ENCODE measurements at regions not wholly inside any gene's neighbourhood (a gene's known extent, or its start where the extent isn't known, plus 50 kb on each side); places are given as distances from the start of the nearest gene placed in this dataset.
"Not testable (repeated sequence)": the region's sequence is repeated elsewhere in the genome, so short reads cannot be mapped to it uniquely, and the experiment has no call there.

DNA sequence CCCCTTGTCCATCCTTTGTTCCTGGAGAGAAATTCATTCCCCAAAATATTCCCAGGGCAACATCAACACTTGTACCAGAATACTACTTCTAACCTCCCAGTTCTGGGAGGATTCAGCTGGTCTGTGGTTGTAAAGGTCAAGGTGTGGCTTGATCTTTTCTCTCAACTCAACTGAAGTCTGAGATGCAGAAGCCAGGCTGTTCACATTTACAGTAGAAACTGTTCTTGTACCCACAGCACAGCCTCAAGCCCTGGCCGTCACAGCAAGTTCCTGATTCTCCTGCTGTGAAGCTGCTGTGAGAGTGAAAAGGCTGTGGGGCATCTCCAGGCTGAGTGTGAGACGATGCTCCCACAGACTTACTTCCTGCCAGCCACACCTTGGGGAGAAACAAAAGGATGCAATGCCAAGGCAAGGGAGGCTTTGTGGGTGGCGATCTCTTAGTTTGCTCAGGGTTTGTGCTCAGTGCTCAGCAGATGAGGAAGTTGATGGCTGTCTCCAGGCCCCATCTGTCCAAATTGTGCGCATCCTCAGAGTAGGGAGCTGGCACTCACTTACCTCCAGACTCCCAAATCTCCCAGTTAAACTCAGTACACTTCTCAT is 143.9 kb upstream of the FOXA2 start:
- no peaks in the 10 kb centered on the region for H3K9me3 ChIP-seq
- intact Hi-C loops (cut with DNase I): no loop called here
- no peak for DNase-seq

DNA sequence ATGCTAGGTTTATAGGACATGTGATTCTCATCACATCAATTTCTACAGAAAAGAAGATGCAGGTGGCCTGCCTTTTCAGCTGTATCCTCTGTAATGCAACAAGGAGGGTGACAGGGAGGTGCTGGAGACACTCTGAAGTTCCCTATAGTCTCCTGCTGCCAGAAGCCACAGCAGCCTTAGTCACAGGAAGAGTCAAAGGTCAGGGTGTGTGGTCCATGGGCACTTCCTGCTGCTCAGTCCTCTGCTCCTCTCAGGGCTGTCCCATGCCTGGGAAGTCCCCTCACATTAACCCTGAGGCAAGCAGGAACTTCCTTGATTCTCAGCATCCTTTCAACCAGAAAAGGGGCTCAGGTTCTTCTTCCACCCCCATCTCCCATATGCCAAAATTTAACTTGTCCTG is 144.8 kb upstream of the FOXA2 start:
- H3K36me3 ChIP-seq: no peaks in the 10 kb centered on the region
- H3K4me1 ChIP-seq: no peaks in the 10 kb centered on the region
- intact Hi-C loops (cut with DNase I): no loop called here
- DNase-seq: no peak
- H3K9me3 ChIP-seq: no peaks in the 10 kb centered on the region
- H3K4me3 ChIP-seq: no peak overlapping the region
- H3K27me3 ChIP-seq (ENCODE audit: low read depth): no peaks in the 10 kb centered on the region
- TF ChIP-seq, protein P1, sequence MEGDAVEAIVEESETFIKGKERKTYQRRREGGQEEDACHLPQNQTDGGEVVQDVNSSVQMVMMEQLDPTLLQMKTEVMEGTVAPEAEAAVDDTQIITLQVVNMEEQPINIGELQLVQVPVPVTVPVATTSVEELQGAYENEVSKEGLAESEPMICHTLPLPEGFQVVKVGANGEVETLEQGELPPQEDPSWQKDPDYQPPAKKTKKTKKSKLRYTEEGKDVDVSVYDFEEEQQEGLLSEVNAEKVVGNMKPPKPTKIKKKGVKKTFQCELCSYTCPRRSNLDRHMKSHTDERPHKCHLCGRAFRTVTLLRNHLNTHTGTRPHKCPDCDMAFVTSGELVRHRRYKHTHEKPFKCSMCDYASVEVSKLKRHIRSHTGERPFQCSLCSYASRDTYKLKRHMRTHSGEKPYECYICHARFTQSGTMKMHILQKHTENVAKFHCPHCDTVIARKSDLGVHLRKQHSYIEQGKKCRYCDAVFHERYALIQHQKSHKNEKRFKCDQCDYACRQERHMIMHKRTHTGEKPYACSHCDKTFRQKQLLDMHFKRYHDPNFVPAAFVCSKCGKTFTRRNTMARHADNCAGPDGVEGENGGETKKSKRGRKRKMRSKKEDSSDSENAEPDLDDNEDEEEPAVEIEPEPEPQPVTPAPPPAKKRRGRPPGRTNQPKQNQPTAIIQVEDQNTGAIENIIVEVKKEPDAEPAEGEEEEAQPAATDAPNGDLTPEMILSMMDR (IDR thresholded peaks at IDR 0.05): no peak
- ATAC-seq: peak in 1 of 2 donors; percentile 66
- no peak overlapping the region for H3K27ac ChIP-seq

More for the DNA sequence above, 143.9 kb upstream of the FOXA2 start:
- Histone ChIP-seq H3K4me3 (no peak overlapping the region), H3K27ac (no peak overlapping the region), H3K27me3 (ENCODE audit: low read depth) (no peaks in the 10 kb centered on the region), H3K4me1 (no peaks in the 10 kb centered on the region), H3K36me3 (no peaks in the 10 kb centered on the region)
- TF ChIP-seq, protein P1 (IDR thresholded peaks at IDR 0.05): no peak
- ATAC-seq: no peak

DNA sequence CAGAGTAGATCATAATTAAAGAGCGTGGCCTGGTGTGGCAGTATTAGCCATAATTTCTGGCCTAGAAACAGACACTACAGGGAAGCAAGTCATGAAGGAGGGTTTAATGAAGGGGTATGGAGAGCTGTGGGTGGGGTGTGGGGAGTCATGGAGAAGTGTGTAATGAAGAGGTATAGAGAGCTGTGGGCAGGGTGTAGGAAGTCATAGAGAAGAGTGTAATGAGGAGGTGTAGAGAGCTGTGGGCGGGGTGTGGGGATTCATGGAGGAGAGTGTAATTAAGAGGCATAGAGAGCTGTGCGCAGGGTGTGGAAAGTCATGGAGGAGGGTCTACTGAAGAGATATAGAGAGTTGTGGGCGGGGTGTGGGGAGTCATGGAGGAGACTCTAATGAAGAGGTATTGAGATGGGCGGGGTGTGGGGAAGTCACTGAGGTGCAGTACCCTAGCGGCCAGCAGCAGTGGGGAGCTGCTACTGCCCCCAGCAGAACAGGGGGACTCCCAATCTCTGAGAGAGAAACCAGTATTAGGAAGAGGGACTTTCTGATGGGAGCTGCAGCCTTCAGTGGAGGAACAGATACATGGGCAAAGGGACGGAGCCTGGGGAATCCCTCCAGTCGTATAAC is 145.4 kb upstream of the FOXA2 start:
- no peaks in the 10 kb centered on the region for H3K9me3 ChIP-seq
- ATAC-seq (peak in 1 of 2 donors; percentile 35), DNase-seq (no peak)
- no peaks in the 10 kb centered on the region for H3K27me3 ChIP-seq (ENCODE audit: low read depth)
- TF ChIP-seq, protein P1 (IDR thresholded peaks at IDR 0.05): no peak
- no peaks in the 10 kb centered on the region for H3K4me1 ChIP-seq
- no peak overlapping the region for H3K4me3 ChIP-seq
- intact Hi-C loops (cut with DNase I): no loop called here
- H3K36me3 ChIP-seq: no peaks in the 10 kb centered on the region
- H3K27ac ChIP-seq: no peak overlapping the region

DNA sequence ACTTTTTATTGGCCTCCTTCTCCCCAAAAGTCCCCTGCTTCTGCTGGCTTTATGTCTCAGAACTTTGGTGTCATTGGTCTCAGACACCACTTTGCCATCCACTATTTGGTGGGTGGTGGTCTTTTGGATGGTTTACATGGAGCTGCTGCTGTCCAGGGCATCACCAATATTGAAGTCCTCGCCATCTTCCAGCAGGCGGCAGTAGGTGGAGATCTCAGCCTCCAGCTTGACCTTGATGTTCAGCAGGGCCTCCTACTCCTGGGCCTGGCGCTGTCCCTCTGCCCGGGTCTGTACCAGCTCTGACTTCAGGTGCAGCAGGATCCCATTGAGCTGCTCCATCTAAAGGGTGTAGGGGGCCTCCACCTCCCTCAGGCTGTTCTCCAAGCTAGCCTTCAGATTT is 148.4 kb upstream of the FOXA2 start:
- intact Hi-C loops (cut with DNase I): no loop called here
- DNase-seq: no peak

DNA sequence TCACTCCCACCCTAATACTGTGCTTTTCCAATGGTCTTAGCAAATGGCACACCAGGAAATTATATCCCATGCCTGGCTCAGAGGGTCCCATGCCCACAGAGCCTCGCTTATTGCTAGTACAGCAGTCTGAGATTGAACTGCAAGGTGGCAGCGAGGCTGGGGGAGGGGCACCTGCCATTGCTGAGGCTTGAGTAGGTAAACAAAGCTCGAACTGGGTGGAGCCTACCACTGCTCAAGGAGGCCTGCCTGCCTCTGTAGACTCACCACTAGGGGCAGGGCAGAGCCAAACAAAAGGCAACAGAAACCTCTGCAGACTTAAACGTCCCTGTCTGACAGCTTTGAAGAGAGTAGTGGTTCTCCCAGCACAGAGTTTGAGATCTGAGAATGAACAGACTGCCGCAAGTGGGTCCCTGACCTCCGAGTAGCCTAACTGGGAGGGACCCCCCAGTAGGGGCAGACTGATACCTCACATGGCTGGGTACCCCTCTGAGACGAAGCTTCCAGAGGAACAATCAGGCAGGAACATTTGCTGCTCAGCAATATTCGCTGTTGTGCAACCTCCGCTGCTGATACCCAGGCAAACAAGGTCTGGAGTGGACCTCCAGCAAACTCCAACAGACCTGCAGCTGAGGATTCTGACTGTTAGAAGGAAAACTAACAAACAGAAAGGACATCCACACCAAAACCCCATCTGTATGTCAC is 150.7 kb upstream of the FOXA2 start:
- H3K36me3 ChIP-seq; ATAC-seq; H3K4me3 ChIP-seq; H3K9me3 ChIP-seq; DNase-seq; H3K27me3 ChIP-seq (ENCODE audit: low read depth); H3K4me1 ChIP-seq; intact Hi-C loops (cut with DNase I); H3K27ac ChIP-seq: not testable (repeated sequence)
- TF ChIP-seq, protein P1 (IDR thresholded peaks at IDR 0.05): peak; percentile 51

More for the DNA sequence above, 148.4 kb upstream of the FOXA2 start:
- no peaks in the 10 kb centered on the region for H3K9me3 ChIP-seq
- no peaks in the 10 kb centered on the region for H3K27me3 ChIP-seq (ENCODE audit: low read depth)
- H3K36me3 ChIP-seq: no peaks in the 10 kb centered on the region
- no peaks in the 10 kb centered on the region for H3K4me1 ChIP-seq
- ATAC-seq: no peak
- H3K27ac ChIP-seq: no peak overlapping the region
- no peak overlapping the region for H3K4me3 ChIP-seq
- TF ChIP-seq, protein P1 (IDR thresholded peaks at IDR 0.05): no peak

Data from lower lobe of right lung (tissue), 2 donors.